22Rv1 (cell line): ENCODE measurements at regions not wholly inside any gene's neighbourhood (a gene's known extent, or its start where the extent isn't known, plus 50 kb on each side); places are given as distances from the start of the nearest gene placed in this dataset.

ENCODE experiments used
- ZFX ChIP-seq: fragments of 450-650 bp; IDR thresholded peaks from 2 replicates; pipeline ENCODE4 v1.6.1; 2017; ENCODE audit warnings: antibody characterized with exemption, borderline replicate concordance
- TF ChIP-seq, protein P1 (sequence below): fragments of 450-650 bp; IDR thresholded peaks from 2 replicates; pipeline ENCODE4 v1.5.1; 2017; ENCODE audit warnings: mild to moderate bottlenecking

DNA sequence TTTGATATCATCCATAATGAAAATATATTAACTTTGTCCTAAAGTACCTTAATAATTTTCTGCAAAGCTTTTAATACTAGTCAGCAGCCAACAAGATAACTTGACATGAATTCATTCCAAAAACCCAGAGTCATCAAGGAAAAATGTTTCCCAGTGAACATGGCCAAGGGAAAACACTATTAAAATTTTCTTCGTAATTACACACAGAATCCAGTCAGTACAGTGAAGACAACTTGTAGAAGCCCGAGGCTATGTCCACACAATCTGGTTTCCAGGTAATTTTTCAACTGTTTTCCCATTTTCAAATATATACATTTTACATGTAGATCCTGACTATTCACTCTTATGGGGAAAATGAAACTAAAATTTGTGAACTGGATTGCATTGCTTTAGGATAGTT is 600.9 kb downstream of the CDH8 start:
- TF ChIP-seq, protein P1, sequence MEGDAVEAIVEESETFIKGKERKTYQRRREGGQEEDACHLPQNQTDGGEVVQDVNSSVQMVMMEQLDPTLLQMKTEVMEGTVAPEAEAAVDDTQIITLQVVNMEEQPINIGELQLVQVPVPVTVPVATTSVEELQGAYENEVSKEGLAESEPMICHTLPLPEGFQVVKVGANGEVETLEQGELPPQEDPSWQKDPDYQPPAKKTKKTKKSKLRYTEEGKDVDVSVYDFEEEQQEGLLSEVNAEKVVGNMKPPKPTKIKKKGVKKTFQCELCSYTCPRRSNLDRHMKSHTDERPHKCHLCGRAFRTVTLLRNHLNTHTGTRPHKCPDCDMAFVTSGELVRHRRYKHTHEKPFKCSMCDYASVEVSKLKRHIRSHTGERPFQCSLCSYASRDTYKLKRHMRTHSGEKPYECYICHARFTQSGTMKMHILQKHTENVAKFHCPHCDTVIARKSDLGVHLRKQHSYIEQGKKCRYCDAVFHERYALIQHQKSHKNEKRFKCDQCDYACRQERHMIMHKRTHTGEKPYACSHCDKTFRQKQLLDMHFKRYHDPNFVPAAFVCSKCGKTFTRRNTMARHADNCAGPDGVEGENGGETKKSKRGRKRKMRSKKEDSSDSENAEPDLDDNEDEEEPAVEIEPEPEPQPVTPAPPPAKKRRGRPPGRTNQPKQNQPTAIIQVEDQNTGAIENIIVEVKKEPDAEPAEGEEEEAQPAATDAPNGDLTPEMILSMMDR, result no peak
- TF ChIP-seq ZFX, result no peak
